H1 (cell line): ENCODE measurements at regions not wholly inside any gene's neighbourhood (a gene's known extent, or its start where the extent isn't known, plus 50 kb on each side); places are given as distances from the start of the nearest gene placed in this dataset.

ENCODE experiments used
- CTCF ChIA-PET: fragments of 300-600 bp; sonication (Branson Sonifier 250); formaldehyde crosslinking; loops from one replicate; lab custom pipeline; 2021; ENCODE audit not compliant: partially characterized antibody; lab: Charles Lee
- POLR2A ChIA-PET: fragments of 300-600 bp; sonication (Branson Sonifier 250); formaldehyde crosslinking; loops from one replicate; lab custom pipeline; 2021; ENCODE audit warnings: inconsistent platforms; ENCODE audit not compliant: partially characterized antibody; lab: Charles Lee
- DNase-seq, 2 experiments: peaks; one replicate each; pipeline versions ENCODE4 v3.0.0 to v3.0.0-alpha.2; 2010 to 2022; ENCODE audit warnings: low spot score in 2 of 2, low read depth in 1 of 2, mixed read lengths in 1 of 2
- FAIRE-seq: peaks from 2 replicates; lab custom pipeline; 2011; peaks lifted over from hg19 to GRCh38; lab: Jason Lieb, UNC
- H2AFZ ChIP-seq: 2 replicates; pipeline ENCODE4 v1.8.1; 2012; ENCODE audit warnings: low read length, inconsistent platforms
- H2AK5ac ChIP-seq: 2 replicates; pipeline ENCODE4 v1.6.1; 2013; ENCODE audit warnings: low read depth, low read length
- H2BK120ac ChIP-seq: replicated peaks from 2 replicates; pipeline ENCODE3; 2013; ENCODE audit warnings: low read depth, low read length, inconsistent platforms
- H2BK12ac ChIP-seq: 2 replicates; pipeline ENCODE4 v1.6.1; 2013; ENCODE audit warnings: low read depth, low read length
- H2BK15ac ChIP-seq: 2 replicates; pipeline ENCODE4 v1.6.1; 2013; ENCODE audit warnings: low read length
- H2BK20ac ChIP-seq: 2 replicates; pipeline ENCODE4 v1.6.1; 2013; ENCODE audit warnings: low read length
- H2BK5ac ChIP-seq: 2 replicates; pipeline ENCODE4 v1.6.1; 2013; ENCODE audit warnings: low read depth, low read length
- H3K14ac ChIP-seq: 2 replicates; pipeline ENCODE4 v1.6.1; 2013; ENCODE audit warnings: inconsistent platforms; ENCODE audit not compliant: insufficient read length
- H3K18ac ChIP-seq: 2 replicates; pipeline ENCODE4 v1.6.1; 2013; ENCODE audit warnings: low read length; ENCODE audit errors: extremely low read depth
- H3K23ac ChIP-seq: 2 replicates; pipeline ENCODE4 v1.6.1; 2013; ENCODE audit warnings: inconsistent platforms; ENCODE audit not compliant: insufficient read length
- H3K23me2 ChIP-seq: 2 replicates; pipeline ENCODE4 v1.6.1; 2013; ENCODE audit warnings: low read depth, low read length
- H3K27ac ChIP-seq: 2 replicates; pipeline ENCODE4 v1.6.1; 2011; ENCODE audit warnings: low read depth, low read length, inconsistent platforms
- H3K27me3 ChIP-seq, 4 experiments: replicated peaks in 1 of 4; 1 replicate in 1 of 4; 2 replicates in 3 of 4; pipeline versions ENCODE4 v1.6.1 to v1.8.1; 2011 to 2013; ENCODE audit warnings: low read length in 3 of 4, mild to moderate bottlenecking in 3 of 4, inconsistent platforms in 2 of 4, mixed read lengths in 2 of 4, moderate library complexity in 1 of 4; ENCODE audit not compliant: control insufficient read depth in 3 of 4, insufficient read depth in 3 of 4; ENCODE audit errors: extremely low read depth in 1 of 4
- H3K36me3 ChIP-seq, 4 experiments: 2 replicates each; pipeline versions ENCODE4 v1.6.1 to v1.8.1; 2011 to 2013; ENCODE audit warnings: mild to moderate bottlenecking in 4 of 4, low read length in 3 of 4, moderate library complexity in 2 of 4, control low read depth in 1 of 4, inconsistent platforms in 1 of 4; ENCODE audit not compliant: insufficient read depth in 4 of 4, control insufficient read depth in 2 of 4
- H3K4ac ChIP-seq: replicated peaks from 2 replicates; pipeline ENCODE3; 2013; ENCODE audit warnings: low read length, low read depth, mixed read lengths, inconsistent platforms; ENCODE audit not compliant: insufficient read length
- H3K4me1 ChIP-seq, 4 experiments: replicated peaks in 1 of 4; 1 replicate in 1 of 4; 2 replicates in 3 of 4; pipeline versions ENCODE4 v1.6.1 to v1.8.1; 2011 to 2013; ENCODE audit warnings: low read length in 3 of 4, inconsistent platforms in 2 of 4, mixed read lengths in 1 of 4; ENCODE audit not compliant: insufficient read depth in 4 of 4, control insufficient read depth in 3 of 4
- H3K4me2 ChIP-seq, 2 experiments: 2 replicates each; pipeline versions ENCODE4 v1.6.1 to v1.8.1; 2011 to 2013; ENCODE audit warnings: low read depth in 2 of 2, low read length in 2 of 2, control low read depth in 1 of 2, inconsistent platforms in 1 of 2, mild to moderate bottlenecking in 1 of 2; ENCODE audit not compliant: insufficient read depth in 1 of 2
- H3K4me3 ChIP-seq, 4 experiments: fragments of 200-600, 300-600 bp in 1 of 4; sonication (generic), shearing (Covaris generic), sonication (Bioruptor Twin) in 1 of 4; 2 replicates each; pipeline versions ENCODE4 v1.5.1 to v1.8.1; 2011 to 2016; ENCODE audit warnings: low read length in 4 of 4, low read depth in 3 of 4, control low read depth in 2 of 4, inconsistent platforms in 2 of 4, mild to moderate bottlenecking in 2 of 4, mixed read lengths in 1 of 4, moderate library complexity in 1 of 4; ENCODE audit not compliant: insufficient read depth in 2 of 4; ENCODE audit errors: extremely low read depth in 1 of 4
- H3K56ac ChIP-seq: replicated peaks from 2 replicates; pipeline ENCODE3; 2013; ENCODE audit warnings: low read depth, mild to moderate bottlenecking, mixed read lengths, low read length, inconsistent platforms; ENCODE audit not compliant: insufficient read length
- H3K79me1 ChIP-seq: 2 replicates; pipeline ENCODE4 v1.6.1; 2013; ENCODE audit warnings: low read depth, low read length, control low read depth
- H3K79me2 ChIP-seq, 2 experiments: 2 replicates each; pipeline versions ENCODE4 v1.6.1 to v1.8.1; 2012 to 2013; ENCODE audit warnings: low read length in 2 of 2, mild to moderate bottlenecking in 2 of 2, inconsistent platforms in 1 of 2; ENCODE audit not compliant: insufficient read depth in 2 of 2, control insufficient read depth in 1 of 2
- H3K9ac ChIP-seq, 4 experiments: replicated peaks in 1 of 4; 1 replicate in 1 of 4; 2 replicates in 3 of 4; pipeline versions ENCODE4 v1.6.1 to v1.8.1; 2011 to 2013; ENCODE audit warnings: low read depth in 3 of 4, low read length in 3 of 4, control low read depth in 2 of 4, mild to moderate bottlenecking in 2 of 4, moderate library complexity in 2 of 4, inconsistent platforms in 1 of 4; ENCODE audit errors: extremely low read depth in 1 of 4
- H3K9me3 ChIP-seq, 2 experiments: 2 replicates each; pipeline versions ENCODE4 v1.6.1 to v1.8.1; 2012 to 2013; ENCODE audit warnings: mild to moderate bottlenecking in 2 of 2, moderate library complexity in 2 of 2, control low read depth in 1 of 2, inconsistent platforms in 1 of 2, low read depth in 1 of 2, low read length in 1 of 2, mixed read lengths in 1 of 2; ENCODE audit not compliant: insufficient read depth in 2 of 2
- H4K20me1 ChIP-seq, 2 experiments: replicated peaks in 1 of 2; 2 replicates each; pipeline versions ENCODE3 to v1.8.1; 2011 to 2013; ENCODE audit warnings: inconsistent platforms in 2 of 2, low read length in 2 of 2, mild to moderate bottlenecking in 1 of 2; ENCODE audit not compliant: insufficient read depth in 2 of 2, control insufficient read depth in 1 of 2
- H4K5ac ChIP-seq: 2 replicates; pipeline ENCODE4 v1.6.1; 2013; ENCODE audit warnings: low read length, low read depth, mixed read lengths, inconsistent platforms; ENCODE audit not compliant: insufficient read length
- H4K8ac ChIP-seq: 2 replicates; pipeline ENCODE4 v1.8.0; 2013; ENCODE audit warnings: mild to moderate bottlenecking, moderate library complexity, low read length, inconsistent platforms; ENCODE audit not compliant: insufficient read depth; ENCODE audit errors: extremely low read depth
- H4K91ac ChIP-seq: replicated peaks from 2 replicates; pipeline ENCODE3; 2013; ENCODE audit warnings: low read length, mixed read lengths, inconsistent platforms; ENCODE audit not compliant: insufficient read length
- RBBP5 ChIP-seq: IDR thresholded peaks from 2 replicates; pipeline ENCODE4 v1.7.1; 2012; ENCODE audit warnings: low read depth, mild to moderate bottlenecking, inconsistent platforms, low read length, moderate library complexity, borderline replicate concordance
- WGBS, 2 experiments: shearing (Covaris generic) in 1 of 2; methylation state at CpG; one replicate each; pipeline versions ENCODE4 v1.1.6 to v1.1.7; 2013 to 2015; ENCODE audit warnings: low lambda C conversion rate in 2 of 2, mixed read lengths in 2 of 2, inconsistent platforms in 1 of 2, low coverage in 1 of 2, missing lambda C conversion rate in 1 of 2; ENCODE audit not compliant: insufficient replicate concordance in 2 of 2, insufficient coverage in 1 of 2, insufficient read length in 1 of 2; ENCODE audit errors: extremely low coverage in 1 of 2, missing lambda C conversion rate in 1 of 2; 5-methylcytosine and 5-hydroxymethylcytosine counted together

GRCh38 chr10:113354711-113355110 is 198.1 kb upstream of the HABP2 start:
- no peaks in the 10 kb centered on the region for H3K79me2 ChIP-seq
- no peak overlapping the region for H2AK5ac ChIP-seq
- 85% methylated on average over 3 of the region's 3 CpGs; no CpG with 5 or more reads in 1 of the 2 experiments for WGBS, 2 experiments
- H2AFZ ChIP-seq: no peak overlapping the region
- H3K9me3 ChIP-seq: no peaks in the 10 kb centered on the region
- no peak overlapping the region for H4K5ac ChIP-seq
- no peak overlapping the region for H2BK12ac ChIP-seq
- no peak for FAIRE-seq
- no peaks in the 10 kb centered on the region for H3K79me1 ChIP-seq
- no peaks in the 10 kb centered on the region for H3K4me1 ChIP-seq
- H3K4me2 ChIP-seq: no peak overlapping the region
- H4K8ac ChIP-seq: no peak overlapping the region
- no peak for DNase-seq
- H2BK5ac ChIP-seq: no peak overlapping the region
- no peak overlapping the region for H2BK120ac ChIP-seq
- H3K56ac ChIP-seq: no peak overlapping the region
- no peak overlapping the region for H2BK20ac ChIP-seq
- no peak overlapping the region for H3K27ac ChIP-seq
- no peak overlapping the region for H3K4ac ChIP-seq
- no peak overlapping the region for H3K14ac ChIP-seq
- H3K23me2 ChIP-seq: no peaks in the 10 kb centered on the region
- no peak overlapping the region for H3K9ac ChIP-seq
- H3K27me3 ChIP-seq: no peaks in the 10 kb centered on the region
- ChIA-PET CTCF (interaction anchor here (0.7 to 1.5 kb wide), 4 partner anchors 16 to 604 kb away, joined by 3 to 7 read pairs (median 3); no protein-coding TSS in a partner anchor), POLR2A (no interaction called here)
- H4K20me1 ChIP-seq: no peaks in the 10 kb centered on the region
- no peak overlapping the region for H3K23ac ChIP-seq
- H2BK15ac ChIP-seq: no peak overlapping the region
- no peak overlapping the region for H4K91ac ChIP-seq
- H3K4me3 ChIP-seq: no peak overlapping the region
- H3K36me3 ChIP-seq: no peaks in the 10 kb centered on the region
- H3K18ac ChIP-seq: no peak overlapping the region
- no peak for TF ChIP-seq RBBP5
